A673 (cell line): ENCODE measurements at regions not wholly inside any gene's neighbourhood (a gene's known extent, or its start where the extent isn't known, plus 50 kb on each side); places are given as distances from the start of the nearest gene placed in this dataset.

Source experiments
- BruUV-seq: library from RNA; stranded (reverse); fragments of 400-500 nt; replicated peaks from 2 replicates; lab custom pipeline; 2021; lab: Mats Ljungman, UMichigan
- CTCF ChIA-PET: fragments of 300-600 bp; sonication (Branson Sonifier 250); formaldehyde crosslinking; loops from one replicate; lab custom pipeline; 2022; ENCODE audit warnings: antibody characterized with exemption; lab: Charles Lee
- POLR2A ChIA-PET: fragments of 300-600 bp; sonication (Branson Sonifier 250); formaldehyde crosslinking; loops from one replicate; lab custom pipeline; 2022; ENCODE audit warnings: antibody characterized with exemption; ENCODE audit not compliant: low non-redundant PET; lab: Charles Lee
- DNase-seq: peaks from one replicate; pipeline ENCODE4 v3.0.0-alpha.2; 2015; ENCODE audit warnings: low spot score
- H3K27ac ChIP-seq: fragments of 200-600 bp; sonication (generic); 2 replicates; pipeline ENCODE4 v1.5.1; 2016; ENCODE audit warnings: mixed run types, low read depth, mild to moderate bottlenecking, mixed read lengths, antibody characterized with exemption, low read length; ENCODE audit not compliant: poor library complexity, severe bottlenecking
- H3K27me3 ChIP-seq: fragments of 200-600 bp; sonication (generic); replicated peaks from 2 replicates; pipeline ENCODE4 v1.6.1; 2017; ENCODE audit warnings: mixed run types, low read depth, mild to moderate bottlenecking, mixed read lengths, antibody characterized with exemption, low read length; ENCODE audit not compliant: insufficient read depth, poor library complexity
- H3K36me3 ChIP-seq: fragments of 200-600 bp; sonication (generic); 2 replicates; pipeline ENCODE4 v1.6.1; 2016; ENCODE audit warnings: mixed run types, mild to moderate bottlenecking, mixed read lengths, antibody characterized with exemption, low read length; ENCODE audit not compliant: insufficient read depth, poor library complexity, severe bottlenecking
- H3K4me1 ChIP-seq: fragments of 200-600 bp; sonication (generic); 2 replicates; pipeline ENCODE4 v1.6.1; 2017; ENCODE audit warnings: mixed run types, mild to moderate bottlenecking, mixed read lengths, antibody characterized with exemption, low read length; ENCODE audit not compliant: insufficient read depth, poor library complexity, severe bottlenecking
- H3K4me3 ChIP-seq: fragments of 200-600 bp; sonication (generic); 2 replicates; pipeline ENCODE4 v1.5.1; 2016; ENCODE audit warnings: low read depth, mixed run types, mild to moderate bottlenecking, mixed read lengths, low read length; ENCODE audit not compliant: poor library complexity, severe bottlenecking
- H3K9me3 ChIP-seq: fragments of 200-600 bp; sonication (generic); 2 replicates; pipeline ENCODE4 v1.6.1; 2016; ENCODE audit warnings: mixed run types, low read depth, mild to moderate bottlenecking, mixed read lengths, antibody characterized with exemption, low read length; ENCODE audit not compliant: poor library complexity, severe bottlenecking
- EZH2 ChIP-seq: fragments of 200-600 bp; sonication (generic); IDR thresholded peaks from 2 replicates; pipeline ENCODE4 v1.6.1; 2017; ENCODE audit warnings: borderline replicate concordance, low read depth, mild to moderate bottlenecking, mixed read lengths, antibody characterized with exemption, low read length; ENCODE audit not compliant: poor library complexity, severe bottlenecking
- intact Hi-C: fragments of 100-400 bp; cut with micrococcal nuclease; formaldehyde crosslinking; loops from one replicate; pipeline ENCODE4 v1.10.0; 2022; ENCODE audit not compliant: unreplicated experiment
- TF ChIP-seq, protein P1 (sequence below): fragments of 300-800, 200-600 bp; sonication (generic); conservative IDR thresholded peaks from 2 replicates; pipeline ENCODE4 v1.5.1; 2017; ENCODE audit warnings: low read depth, mild to moderate bottlenecking, antibody characterized with exemption, low read length, moderate library complexity, mixed read lengths

GRCh38 chr12:124422570-124423523 lies 128.0 kb downstream of the RFLNA start:
- ChIA-PET POLR2A (no interaction called here), CTCF (no interaction called here)
- Histone ChIP-seq H3K36me3 (peaks cover 82% of the 10 kb centered on the region), H3K27me3 (no peaks in the 10 kb centered on the region), H3K4me3 (no peak overlapping the region), H3K27ac (peak overlapping the region; percentile 67), H3K9me3 (no peaks in the 10 kb centered on the region), H3K4me1 (peaks cover 23% of the 10 kb centered on the region)
- peak; percentile 81 for DNase-seq
- intact Hi-C loops = no loop called here
- no TSS peak for BruUV-seq
- TF ChIP-seq, protein P1, sequence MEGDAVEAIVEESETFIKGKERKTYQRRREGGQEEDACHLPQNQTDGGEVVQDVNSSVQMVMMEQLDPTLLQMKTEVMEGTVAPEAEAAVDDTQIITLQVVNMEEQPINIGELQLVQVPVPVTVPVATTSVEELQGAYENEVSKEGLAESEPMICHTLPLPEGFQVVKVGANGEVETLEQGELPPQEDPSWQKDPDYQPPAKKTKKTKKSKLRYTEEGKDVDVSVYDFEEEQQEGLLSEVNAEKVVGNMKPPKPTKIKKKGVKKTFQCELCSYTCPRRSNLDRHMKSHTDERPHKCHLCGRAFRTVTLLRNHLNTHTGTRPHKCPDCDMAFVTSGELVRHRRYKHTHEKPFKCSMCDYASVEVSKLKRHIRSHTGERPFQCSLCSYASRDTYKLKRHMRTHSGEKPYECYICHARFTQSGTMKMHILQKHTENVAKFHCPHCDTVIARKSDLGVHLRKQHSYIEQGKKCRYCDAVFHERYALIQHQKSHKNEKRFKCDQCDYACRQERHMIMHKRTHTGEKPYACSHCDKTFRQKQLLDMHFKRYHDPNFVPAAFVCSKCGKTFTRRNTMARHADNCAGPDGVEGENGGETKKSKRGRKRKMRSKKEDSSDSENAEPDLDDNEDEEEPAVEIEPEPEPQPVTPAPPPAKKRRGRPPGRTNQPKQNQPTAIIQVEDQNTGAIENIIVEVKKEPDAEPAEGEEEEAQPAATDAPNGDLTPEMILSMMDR = no peak
- no peak for TF ChIP-seq EZH2

DNA sequence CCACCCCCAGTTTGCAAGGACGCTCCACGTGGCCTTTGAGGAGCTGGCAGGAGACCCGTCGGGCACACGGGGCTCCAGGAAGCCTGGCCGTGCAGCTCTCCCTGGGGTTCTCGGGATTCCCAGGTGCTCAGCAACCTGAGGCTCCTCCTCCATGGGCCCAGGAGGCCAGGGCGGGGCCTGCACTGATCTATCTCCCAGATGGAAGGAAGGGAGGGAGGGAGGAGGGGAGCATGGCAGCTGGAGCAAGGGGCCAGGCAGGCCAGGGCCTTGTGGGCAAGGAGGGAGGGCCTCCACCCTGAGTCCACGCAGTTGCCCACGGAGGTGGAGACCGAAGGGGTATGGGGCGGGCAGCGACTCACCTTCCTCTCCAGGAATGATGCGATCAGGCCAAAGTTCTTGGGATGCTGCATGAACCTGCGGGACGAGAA lies 127.3 kb downstream of the RFLNA start:
- Histone ChIP-seq H3K27me3 (no peaks in the 10 kb centered on the region), H3K4me1 (peaks cover 23% of the 10 kb centered on the region), H3K36me3 (peaks cover 78% of the 10 kb centered on the region), H3K27ac (peak overlapping the region; percentile 67), H3K4me3 (no peak overlapping the region), H3K9me3 (no peaks in the 10 kb centered on the region)
- DNase-seq = no peak
- POLR2A ChIA-PET = no interaction called here
- TF ChIP-seq EZH2 = no peak
- TF ChIP-seq, protein P1 = no peak
- CTCF ChIA-PET = no interaction called here
- BruUV-seq = no TSS peak
- intact Hi-C loops = no loop called here

DNA sequence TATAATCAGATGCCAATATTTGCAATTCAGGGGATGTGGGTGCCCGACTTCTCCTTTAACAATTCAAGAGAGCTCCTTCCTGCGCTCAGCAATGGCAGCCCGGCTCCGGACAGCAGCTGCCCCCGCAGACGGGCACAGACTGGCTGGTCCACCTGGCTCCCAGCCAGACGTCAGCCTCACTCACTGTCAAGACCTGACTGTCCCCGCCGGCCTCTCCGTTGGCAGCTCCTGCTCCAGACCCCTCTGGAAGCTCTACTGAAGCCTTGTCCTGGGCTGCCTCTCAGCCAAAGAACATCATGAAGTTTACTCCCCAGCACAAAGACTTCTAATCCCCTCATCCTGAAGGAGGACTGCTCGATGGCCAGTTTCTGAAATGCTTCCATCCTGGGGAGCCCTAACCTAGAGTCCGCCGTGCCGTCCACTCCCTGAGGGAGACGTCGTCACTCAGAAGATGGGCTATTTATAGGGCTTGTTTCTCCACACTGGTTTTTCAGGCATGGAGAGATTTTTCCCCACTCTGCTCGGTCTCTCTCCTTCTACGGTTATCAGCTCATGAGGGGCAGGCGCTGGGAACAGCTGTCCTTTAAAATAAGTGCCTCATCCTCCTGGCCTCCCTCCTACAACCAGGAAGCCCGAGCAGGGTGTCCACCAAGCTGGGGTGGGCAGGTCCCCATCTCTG lies 126.2 kb downstream of the RFLNA start:
- Histone ChIP-seq H3K27me3 (no peaks in the 10 kb centered on the region), H3K9me3 (no peaks in the 10 kb centered on the region), H3K4me3 (no peak overlapping the region), H3K4me1 (peaks cover 23% of the 10 kb centered on the region), H3K36me3 (peaks cover 68% of the 10 kb centered on the region), H3K27ac (no peak overlapping the region)
- DNase-seq = no peak
- ChIA-PET CTCF (no interaction called here), POLR2A (no interaction called here)
- TF ChIP-seq EZH2 = no peak
- TF ChIP-seq, protein P1 = no peak
- intact Hi-C loops = no loop called here
- BruUV-seq = no TSS peak
